ENCODE measurements at regions not wholly inside any gene's neighbourhood (a gene's known extent, or its start where the extent isn't known, plus 50 kb on each side); places are given as distances from the start of the nearest gene placed in this dataset.

DNA sequence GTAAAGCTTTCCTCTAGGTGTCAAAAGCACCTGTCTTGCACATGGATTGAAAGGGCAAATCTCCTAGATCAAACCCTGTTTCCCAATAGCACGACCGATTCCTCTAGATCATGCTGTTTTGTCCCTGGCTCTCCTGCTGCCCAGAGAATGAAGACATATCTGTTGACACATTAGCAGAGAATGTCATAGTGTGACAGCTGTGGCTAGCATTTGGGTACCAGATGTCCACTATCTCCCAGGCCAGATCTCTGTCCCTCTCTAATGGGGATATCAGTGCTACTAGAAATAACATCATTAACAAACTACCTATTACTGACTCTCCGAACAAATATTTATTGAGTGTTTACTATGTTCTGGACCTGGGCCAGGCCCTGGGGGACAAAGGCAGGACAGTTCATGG, 72.4 kb upstream of the ISX start:
- no peak for TF ChIP-seq MYC (IDR thresholded peaks at IDR 0.05; ENCODE audit: low read depth, low read length)
- TF ChIP-seq POLR2A (IDR thresholded peaks at IDR 0.05; ENCODE audit: low read depth, low read length) = no peak
- no peak for TF ChIP-seq POLR2AphosphoS5 (IDR thresholded peaks at IDR 0.05; ENCODE audit: insufficient read depth, low read depth, low read length)
- TF ChIP-seq, protein P1, sequence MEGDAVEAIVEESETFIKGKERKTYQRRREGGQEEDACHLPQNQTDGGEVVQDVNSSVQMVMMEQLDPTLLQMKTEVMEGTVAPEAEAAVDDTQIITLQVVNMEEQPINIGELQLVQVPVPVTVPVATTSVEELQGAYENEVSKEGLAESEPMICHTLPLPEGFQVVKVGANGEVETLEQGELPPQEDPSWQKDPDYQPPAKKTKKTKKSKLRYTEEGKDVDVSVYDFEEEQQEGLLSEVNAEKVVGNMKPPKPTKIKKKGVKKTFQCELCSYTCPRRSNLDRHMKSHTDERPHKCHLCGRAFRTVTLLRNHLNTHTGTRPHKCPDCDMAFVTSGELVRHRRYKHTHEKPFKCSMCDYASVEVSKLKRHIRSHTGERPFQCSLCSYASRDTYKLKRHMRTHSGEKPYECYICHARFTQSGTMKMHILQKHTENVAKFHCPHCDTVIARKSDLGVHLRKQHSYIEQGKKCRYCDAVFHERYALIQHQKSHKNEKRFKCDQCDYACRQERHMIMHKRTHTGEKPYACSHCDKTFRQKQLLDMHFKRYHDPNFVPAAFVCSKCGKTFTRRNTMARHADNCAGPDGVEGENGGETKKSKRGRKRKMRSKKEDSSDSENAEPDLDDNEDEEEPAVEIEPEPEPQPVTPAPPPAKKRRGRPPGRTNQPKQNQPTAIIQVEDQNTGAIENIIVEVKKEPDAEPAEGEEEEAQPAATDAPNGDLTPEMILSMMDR (IDR thresholded peaks at IDR 0.05; ENCODE audit: extremely low read depth in 1 of 2, insufficient read depth in 1 of 2, low read depth in 1 of 2, low read length in 2 of 2) = no peak
- TF ChIP-seq, protein P2, sequence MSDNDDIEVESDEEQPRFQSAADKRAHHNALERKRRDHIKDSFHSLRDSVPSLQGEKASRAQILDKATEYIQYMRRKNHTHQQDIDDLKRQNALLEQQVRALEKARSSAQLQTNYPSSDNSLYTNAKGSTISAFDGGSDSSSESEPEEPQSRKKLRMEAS (IDR thresholded peaks at IDR 0.05; ENCODE audit: insufficient read depth, insufficient read length) = no peak
- no peak for TF ChIP-seq FOS (IDR thresholded peaks at IDR 0.05; ENCODE audit: borderline replicate concordance, insufficient read depth, low read length)
- TF ChIP-seq EZH2 (IDR thresholded peaks at IDR 0.05; ENCODE audit: borderline replicate concordance, low read depth, low read length, severe bottlenecking) = no peak
- no peak for TF ChIP-seq GATA2 (IDR thresholded peaks at IDR 0.05; ENCODE audit: insufficient read depth, insufficient read length, low read depth, low read length)
- TF ChIP-seq JUN (IDR thresholded peaks at IDR 0.05; ENCODE audit: borderline replicate concordance, insufficient read depth, insufficient read length, low read depth) = no peak

Measured in endothelial cell of umbilical vein (primary cell).